ENCODE measurements at regions not wholly inside any gene's neighbourhood (a gene's known extent, or its start where the extent isn't known, plus 50 kb on each side); places are given as distances from the start of the nearest gene placed in this dataset.

GRCh38 chr9:105039175-105039799, 111.3 kb upstream of the ABCA1 start:
- peak in 1 of 4 donors; percentile 41 for ATAC-seq
- Histone ChIP-seq H3K27ac (no peak overlapping the region), H3K4me3 (no peak overlapping the region), H3K36me3 (no peaks in the 10 kb centered on the region), H3K27me3 (no peaks in the 10 kb centered on the region), H3K9me3 (peaks cover 0 to 9% (median 0%) of the 10 kb centered on the region in 12 donors), H3K4me1 (peaks cover 0 to 12% (median 0%) of the 10 kb centered on the region in 12 donors)
- WGBS, 4 donors, result 54 to 67% (median 62%) methylated on average over 3 of the region's 3 CpGs
- no peak for TF ChIP-seq CTCF (IDR thresholded peaks at IDR 0.05)
- TF ChIP-seq POLR2A (IDR thresholded peaks at IDR 0.05), result no peak
- intact Hi-C loops (cut with DNase I), result no loop called here
- DNase-seq, result no peak

DNA sequence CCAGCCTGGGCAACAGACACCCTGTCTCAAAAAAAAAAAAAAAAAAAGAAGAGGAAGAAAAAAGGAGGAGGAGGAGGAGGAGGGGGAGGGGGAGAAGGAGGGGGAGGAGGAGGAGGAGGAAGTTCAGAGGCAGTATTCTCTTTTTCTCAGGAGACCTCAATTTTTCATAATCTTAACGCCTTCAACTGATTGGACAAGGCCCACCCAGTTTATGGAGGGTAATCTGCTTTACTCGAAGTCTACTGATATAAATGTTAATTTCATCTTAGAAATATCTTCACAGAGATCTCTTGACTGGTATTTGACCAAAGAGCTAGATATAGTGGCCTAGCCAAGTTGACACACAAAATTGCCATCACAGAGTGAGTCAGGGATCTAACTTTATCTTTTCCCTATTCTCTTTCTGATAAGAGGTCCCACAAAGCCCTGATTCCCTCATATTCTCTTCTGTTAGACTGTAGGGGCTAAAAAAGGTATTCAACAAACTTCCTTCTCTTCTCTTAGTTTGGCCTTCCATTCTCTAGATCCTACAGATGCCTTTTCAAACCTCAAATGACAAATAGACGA, 115.5 kb upstream of the ABCA1 start:
- H3K4me3 ChIP-seq, result no peak overlapping the region
- no peaks in the 10 kb centered on the region for H3K9me3 ChIP-seq
- ATAC-seq, result no peak
- no peaks in the 10 kb centered on the region for H3K36me3 ChIP-seq
- no peak for TF ChIP-seq CTCF (IDR thresholded peaks at IDR 0.05)
- no peak for TF ChIP-seq POLR2A (IDR thresholded peaks at IDR 0.05)
- H3K27ac ChIP-seq, result no peak overlapping the region
- H3K27me3 ChIP-seq, result no peaks in the 10 kb centered on the region
- WGBS, 4 donors, result 82 to 86% (median 84%) methylated on average over 3 of the region's 3 CpGs
- no peak for DNase-seq
- H3K4me1 ChIP-seq, result peaks cover 0 to 20% (median 3%) of the 10 kb centered on the region in 12 donors
- intact Hi-C loops (cut with DNase I), result loop anchor here in 2 of 10 donors (5.0 to 10.0 kb wide), 2 partner anchors 49 to 51 kb away; no protein-coding TSS in a partner anchor

DNA sequence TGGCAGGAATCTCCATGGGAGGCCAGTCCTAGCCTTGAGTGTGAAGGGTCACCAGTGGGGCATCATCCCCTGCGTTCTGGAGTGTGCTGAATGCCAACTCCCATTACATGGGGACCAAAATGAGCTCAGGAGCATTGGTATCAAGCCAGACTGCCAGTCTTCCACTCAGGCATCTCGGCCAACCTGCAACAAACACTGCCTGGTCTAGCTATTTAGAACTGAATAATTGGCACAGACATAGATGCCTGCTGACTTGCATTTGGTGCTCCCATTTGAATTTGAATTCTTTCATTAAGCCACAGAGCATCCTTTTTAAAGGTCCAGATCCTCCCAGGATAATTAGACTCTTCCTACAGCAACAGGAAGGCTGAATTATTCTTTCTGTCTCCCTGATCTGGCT, 116.6 kb upstream of the ABCA1 start:
- DNase-seq (peak in 4 of 5 donors; percentile 54 to 70 (median 58)), ATAC-seq (peak; percentile 92 to 95 (median 94))
- no peak for TF ChIP-seq CTCF (IDR thresholded peaks at IDR 0.05)
- no peak for TF ChIP-seq POLR2A (IDR thresholded peaks at IDR 0.05)
- Histone ChIP-seq H3K27ac (peak overlapping the region in 3 of 12 donors; percentile 6 to 52 (median 32)), H3K27me3 (no peaks in the 10 kb centered on the region), H3K36me3 (no peaks in the 10 kb centered on the region), H3K9me3 (no peaks in the 10 kb centered on the region), H3K4me3 (no peak overlapping the region), H3K4me1 (peaks cover 0 to 20% (median 3%) of the 10 kb centered on the region in 12 donors)
- WGBS, 4 donors, result 36 to 52% (median 42%) methylated on average over 2 of the region's 2 CpGs
- intact Hi-C loops (cut with DNase I), result loop anchor here in 2 of 10 donors (5.0 to 10.0 kb wide), 2 partner anchors 50 to 52 kb away; no protein-coding TSS in a partner anchor

- Histone ChIP-seq H3K27ac (no peak overlapping the region), H3K9me3 (no peaks in the 10 kb centered on the region), H3K4me1 (peaks cover 0 to 20% (median 3%) of the 10 kb centered on the region in 12 donors), H3K27me3 (no peaks in the 10 kb centered on the region), H3K36me3 (no peaks in the 10 kb centered on the region), H3K4me3 (no peak overlapping the region)
- intact Hi-C loops (cut with DNase I), result loop anchor here in 1 of 10 donors (10.0 kb wide), 1 partner anchor 52 kb away; no protein-coding TSS in a partner anchor
- peak in 1 of 4 donors; percentile 7 for ATAC-seq
- 75 to 91% (median 82%) methylated on average over 2 of the region's 2 CpGs for WGBS, 4 donors
- no peak for TF ChIP-seq CTCF (IDR thresholded peaks at IDR 0.05)
- no peak for TF ChIP-seq POLR2A (IDR thresholded peaks at IDR 0.05)
- no peak for DNase-seq
Measured at GRCh38 chr9:105046907-105047741, 119.2 kb upstream of the ABCA1 start.

Data from heart left ventricle (tissue), 16 donors.